Nephron (organoid): ENCODE measurements at regions not wholly inside any gene's neighbourhood (a gene's known extent, or its start where the extent isn't known, plus 50 kb on each side); places are given as distances from the start of the nearest gene placed in this dataset.

Experiments used
- H3K27ac Mint-ChIP-seq, 3 experiments: 2 replicates each; pipeline ENCODE4 v1.8.0; 2020; ENCODE audit warnings: mixed read lengths in 3 of 3, mild to moderate bottlenecking in 2 of 3, moderate library complexity in 1 of 3
- H3K27me3 Mint-ChIP-seq: 2 replicates; pipeline ENCODE4 v1.8.0; 2021; ENCODE audit warnings: low read depth, mild to moderate bottlenecking, moderate library complexity, mixed read lengths
- H3K36me3 Mint-ChIP-seq: 2 replicates; pipeline ENCODE4 v1.8.0; 2020; ENCODE audit warnings: low read depth, mixed read lengths
- H3K4me1 Mint-ChIP-seq: 2 replicates; pipeline ENCODE4 v1.8.0; 2020; ENCODE audit warnings: mixed read lengths
- H3K4me3 Mint-ChIP-seq, 3 experiments: 2 replicates each; pipeline ENCODE4 v1.8.0; 2020; ENCODE audit warnings: mild to moderate bottlenecking in 3 of 3, mixed read lengths in 3 of 3, moderate library complexity in 2 of 3
- H3K9me3 Mint-ChIP-seq: 2 replicates; pipeline ENCODE4 v1.8.0; 2020; ENCODE audit warnings: mixed read lengths
- TF ChIP-seq, protein P1 (sequence below), 3 experiments: fragments of 200-600 bp; sonication (generic); IDR thresholded peaks; one replicate each; pipeline ENCODE4 v1.5.0; 2021; ENCODE audit warnings: antibody characterized with exemption in 3 of 3; ENCODE audit not compliant: unreplicated experiment in 3 of 3

DNA sequence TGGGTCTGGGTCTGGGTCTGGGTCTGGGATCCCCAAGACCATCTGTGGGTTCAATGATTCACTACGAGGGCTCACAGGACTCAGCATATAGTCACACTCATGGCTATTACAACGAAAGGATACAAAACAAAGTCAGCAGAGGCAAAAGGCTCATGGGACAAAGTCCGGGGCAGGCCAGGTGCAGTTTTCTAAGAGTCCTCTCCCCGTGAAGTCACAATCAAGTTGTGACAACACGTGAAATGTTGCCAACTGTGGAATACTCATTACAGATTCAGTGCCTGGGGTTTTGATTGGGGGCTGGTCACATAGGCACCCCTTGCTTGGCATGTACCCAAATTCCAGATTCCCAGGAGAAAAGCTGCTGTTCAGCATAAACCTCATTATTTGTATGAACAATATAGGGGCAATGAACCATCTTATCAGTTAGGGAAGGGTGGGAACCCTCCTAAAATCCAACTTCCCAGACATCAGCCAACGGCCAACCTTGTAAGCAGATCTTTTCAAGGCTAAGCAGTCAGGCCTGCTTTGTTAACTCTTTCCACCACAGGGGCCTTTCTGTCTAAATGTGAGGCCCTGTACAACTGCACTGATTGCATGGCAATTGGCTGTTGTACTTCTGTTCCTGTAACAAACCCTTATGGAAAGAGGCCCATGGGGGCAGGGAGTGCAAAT, 58.2 kb upstream of the DIPK2B start:
- H3K36me3 Mint-ChIP-seq: no peaks in the 10 kb centered on the region
- H3K27me3 Mint-ChIP-seq: no peaks in the 10 kb centered on the region

More for the DNA sequence above, 58.2 kb upstream of the DIPK2B start:
- TF ChIP-seq, protein P1, sequence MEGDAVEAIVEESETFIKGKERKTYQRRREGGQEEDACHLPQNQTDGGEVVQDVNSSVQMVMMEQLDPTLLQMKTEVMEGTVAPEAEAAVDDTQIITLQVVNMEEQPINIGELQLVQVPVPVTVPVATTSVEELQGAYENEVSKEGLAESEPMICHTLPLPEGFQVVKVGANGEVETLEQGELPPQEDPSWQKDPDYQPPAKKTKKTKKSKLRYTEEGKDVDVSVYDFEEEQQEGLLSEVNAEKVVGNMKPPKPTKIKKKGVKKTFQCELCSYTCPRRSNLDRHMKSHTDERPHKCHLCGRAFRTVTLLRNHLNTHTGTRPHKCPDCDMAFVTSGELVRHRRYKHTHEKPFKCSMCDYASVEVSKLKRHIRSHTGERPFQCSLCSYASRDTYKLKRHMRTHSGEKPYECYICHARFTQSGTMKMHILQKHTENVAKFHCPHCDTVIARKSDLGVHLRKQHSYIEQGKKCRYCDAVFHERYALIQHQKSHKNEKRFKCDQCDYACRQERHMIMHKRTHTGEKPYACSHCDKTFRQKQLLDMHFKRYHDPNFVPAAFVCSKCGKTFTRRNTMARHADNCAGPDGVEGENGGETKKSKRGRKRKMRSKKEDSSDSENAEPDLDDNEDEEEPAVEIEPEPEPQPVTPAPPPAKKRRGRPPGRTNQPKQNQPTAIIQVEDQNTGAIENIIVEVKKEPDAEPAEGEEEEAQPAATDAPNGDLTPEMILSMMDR (IDR thresholded peaks at IDR 0.05; ENCODE audit: unreplicated experiment in 3 of 3): no peak
- no peak overlapping the region for H3K4me3 Mint-ChIP-seq
- no peaks in the 10 kb centered on the region for H3K4me1 Mint-ChIP-seq
- H3K27ac Mint-ChIP-seq: no peak overlapping the region
- peaks cover 13% of the 10 kb centered on the region for H3K9me3 Mint-ChIP-seq
